ENCODE measurements at regions not wholly inside any gene's neighbourhood (a gene's known extent, or its start where the extent isn't known, plus 50 kb on each side); places are given as distances from the start of the nearest gene placed in this dataset.

DNA sequence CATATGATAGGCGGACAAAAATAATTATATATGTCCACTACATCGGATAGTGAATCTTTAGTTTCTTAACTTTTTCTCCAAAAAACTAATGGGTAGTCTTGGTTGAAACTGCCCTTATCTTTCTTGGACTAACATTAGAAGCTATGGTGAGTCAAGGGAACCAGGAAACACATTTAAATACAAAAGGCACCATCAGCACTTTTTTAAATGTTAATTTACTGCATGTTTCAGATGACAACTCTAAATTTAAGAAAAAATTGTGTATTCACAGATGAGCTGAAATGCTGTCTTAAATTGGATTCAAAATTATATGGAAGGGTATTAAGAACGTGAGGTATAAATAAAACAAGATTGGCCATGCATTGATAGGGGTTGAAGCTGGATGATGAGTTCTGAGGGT lies 75.6 kb upstream of the CERS6 start:
- no peak for TF ChIP-seq PPARA (CRISPR knock-in tag; IDR thresholded peaks at IDR 0.05; ENCODE audit: borderline replicate concordance)
- no peak for TF ChIP-seq ESRRG (CRISPR knock-in tag; IDR thresholded peaks at IDR 0.05)
- TF ChIP-seq, protein P1, sequence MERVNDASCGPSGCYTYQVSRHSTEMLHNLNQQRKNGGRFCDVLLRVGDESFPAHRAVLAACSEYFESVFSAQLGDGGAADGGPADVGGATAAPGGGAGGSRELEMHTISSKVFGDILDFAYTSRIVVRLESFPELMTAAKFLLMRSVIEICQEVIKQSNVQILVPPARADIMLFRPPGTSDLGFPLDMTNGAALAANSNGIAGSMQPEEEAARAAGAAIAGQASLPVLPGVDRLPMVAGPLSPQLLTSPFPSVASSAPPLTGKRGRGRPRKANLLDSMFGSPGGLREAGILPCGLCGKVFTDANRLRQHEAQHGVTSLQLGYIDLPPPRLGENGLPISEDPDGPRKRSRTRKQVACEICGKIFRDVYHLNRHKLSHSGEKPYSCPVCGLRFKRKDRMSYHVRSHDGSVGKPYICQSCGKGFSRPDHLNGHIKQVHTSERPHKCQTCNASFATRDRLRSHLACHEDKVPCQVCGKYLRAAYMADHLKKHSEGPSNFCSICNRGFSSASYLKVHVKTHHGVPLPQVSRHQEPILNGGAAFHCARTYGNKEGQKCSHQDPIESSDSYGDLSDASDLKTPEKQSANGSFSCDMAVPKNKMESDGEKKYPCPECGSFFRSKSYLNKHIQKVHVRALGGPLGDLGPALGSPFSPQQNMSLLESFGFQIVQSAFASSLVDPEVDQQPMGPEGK (CRISPR knock-in tag; IDR thresholded peaks at IDR 0.05; ENCODE audit: borderline replicate concordance), result no peak
- no peak for TF ChIP-seq ARNTL (CRISPR knock-in tag; IDR thresholded peaks at IDR 0.05; ENCODE audit: borderline replicate concordance, low read depth)
- no peak for TF ChIP-seq ISL1 (CRISPR knock-in tag; IDR thresholded peaks at IDR 0.05)
- TF ChIP-seq, protein P2, sequence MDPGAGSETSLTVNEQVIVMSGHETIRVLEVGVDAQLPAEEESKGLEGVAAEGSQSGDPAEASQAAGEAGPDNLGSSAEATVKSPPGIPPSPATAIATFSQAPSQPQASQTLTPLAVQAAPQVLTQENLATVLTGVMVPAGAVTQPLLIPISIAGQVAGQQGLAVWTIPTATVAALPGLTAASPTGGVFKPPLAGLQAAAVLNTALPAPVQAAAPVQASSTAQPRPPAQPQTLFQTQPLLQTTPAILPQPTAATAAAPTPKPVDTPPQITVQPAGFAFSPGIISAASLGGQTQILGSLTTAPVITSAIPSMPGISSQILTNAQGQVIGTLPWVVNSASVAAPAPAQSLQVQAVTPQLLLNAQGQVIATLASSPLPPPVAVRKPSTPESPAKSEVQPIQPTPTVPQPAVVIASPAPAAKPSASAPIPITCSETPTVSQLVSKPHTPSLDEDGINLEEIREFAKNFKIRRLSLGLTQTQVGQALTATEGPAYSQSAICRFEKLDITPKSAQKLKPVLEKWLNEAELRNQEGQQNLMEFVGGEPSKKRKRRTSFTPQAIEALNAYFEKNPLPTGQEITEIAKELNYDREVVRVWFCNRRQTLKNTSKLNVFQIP (CRISPR knock-in tag; IDR thresholded peaks at IDR 0.05; ENCODE audit: borderline replicate concordance, low read depth), result no peak
- ATAC-seq, result no peak

DNA sequence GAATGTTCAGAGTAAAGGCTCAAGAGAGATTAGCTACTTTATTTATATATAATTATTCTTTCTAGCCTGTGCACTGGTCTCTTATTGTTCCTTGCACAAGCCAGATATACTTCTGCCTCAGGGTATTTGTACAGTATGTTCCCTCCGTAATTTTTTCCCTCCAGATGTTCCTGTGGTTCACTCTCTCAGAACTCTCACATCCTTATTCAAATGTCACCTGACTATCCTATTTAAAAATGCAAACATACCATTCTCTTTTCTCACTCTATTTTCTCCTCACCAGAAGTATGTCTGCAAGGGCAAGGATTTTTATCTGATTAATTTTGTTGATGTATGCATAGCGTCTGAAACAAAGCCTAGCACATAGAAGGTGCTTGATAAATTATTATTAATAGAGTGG lies 64.0 kb upstream of the CERS6 start:
- TF ChIP-seq, protein P3, sequence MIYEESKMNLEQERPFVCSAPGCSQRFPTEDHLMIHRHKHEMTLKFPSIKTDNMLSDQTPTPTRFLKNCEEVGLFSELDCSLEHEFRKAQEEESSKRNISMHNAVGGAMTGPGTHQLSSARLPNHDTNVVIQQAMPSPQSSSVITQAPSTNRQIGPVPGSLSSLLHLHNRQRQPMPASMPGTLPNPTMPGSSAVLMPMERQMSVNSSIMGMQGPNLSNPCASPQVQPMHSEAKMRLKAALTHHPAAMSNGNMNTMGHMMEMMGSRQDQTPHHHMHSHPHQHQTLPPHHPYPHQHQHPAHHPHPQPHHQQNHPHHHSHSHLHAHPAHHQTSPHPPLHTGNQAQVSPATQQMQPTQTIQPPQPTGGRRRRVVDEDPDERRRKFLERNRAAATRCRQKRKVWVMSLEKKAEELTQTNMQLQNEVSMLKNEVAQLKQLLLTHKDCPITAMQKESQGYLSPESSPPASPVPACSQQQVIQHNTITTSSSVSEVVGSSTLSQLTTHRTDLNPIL (CRISPR knock-in tag; IDR thresholded peaks at IDR 0.05; ENCODE audit: low read depth), result no peak
- no peak for TF ChIP-seq TCF4 (CRISPR knock-in tag; IDR thresholded peaks at IDR 0.05; ENCODE audit: borderline replicate concordance)
- no peak for TF ChIP-seq BACH2 (CRISPR knock-in tag; IDR thresholded peaks at IDR 0.05; ENCODE audit: borderline replicate concordance)
- no peak for TF ChIP-seq ZNF70 (CRISPR knock-in tag; IDR thresholded peaks at IDR 0.05)
- no peak for TF ChIP-seq PPARA (CRISPR knock-in tag; IDR thresholded peaks at IDR 0.05; ENCODE audit: borderline replicate concordance)
- TF ChIP-seq, protein P1 (CRISPR knock-in tag; IDR thresholded peaks at IDR 0.05; ENCODE audit: borderline replicate concordance), result no peak
- TF ChIP-seq, protein P2 (CRISPR knock-in tag; IDR thresholded peaks at IDR 0.05; ENCODE audit: borderline replicate concordance, low read depth), result no peak
- TF ChIP-seq ARNTL (CRISPR knock-in tag; IDR thresholded peaks at IDR 0.05; ENCODE audit: borderline replicate concordance, low read depth), result no peak
- no peak for TF ChIP-seq ZFP30 (CRISPR knock-in tag; IDR thresholded peaks at IDR 0.05)
- no peak for TF ChIP-seq OSR1 (CRISPR knock-in tag; IDR thresholded peaks at IDR 0.05)
- TF ChIP-seq CSDC2 (CRISPR knock-in tag; IDR thresholded peaks at IDR 0.05), result no peak
- TF ChIP-seq ESRRG (CRISPR knock-in tag; IDR thresholded peaks at IDR 0.05), result no peak
- TF ChIP-seq RARB (CRISPR knock-in tag; IDR thresholded peaks at IDR 0.05), result no peak
- TF ChIP-seq, protein P4, sequence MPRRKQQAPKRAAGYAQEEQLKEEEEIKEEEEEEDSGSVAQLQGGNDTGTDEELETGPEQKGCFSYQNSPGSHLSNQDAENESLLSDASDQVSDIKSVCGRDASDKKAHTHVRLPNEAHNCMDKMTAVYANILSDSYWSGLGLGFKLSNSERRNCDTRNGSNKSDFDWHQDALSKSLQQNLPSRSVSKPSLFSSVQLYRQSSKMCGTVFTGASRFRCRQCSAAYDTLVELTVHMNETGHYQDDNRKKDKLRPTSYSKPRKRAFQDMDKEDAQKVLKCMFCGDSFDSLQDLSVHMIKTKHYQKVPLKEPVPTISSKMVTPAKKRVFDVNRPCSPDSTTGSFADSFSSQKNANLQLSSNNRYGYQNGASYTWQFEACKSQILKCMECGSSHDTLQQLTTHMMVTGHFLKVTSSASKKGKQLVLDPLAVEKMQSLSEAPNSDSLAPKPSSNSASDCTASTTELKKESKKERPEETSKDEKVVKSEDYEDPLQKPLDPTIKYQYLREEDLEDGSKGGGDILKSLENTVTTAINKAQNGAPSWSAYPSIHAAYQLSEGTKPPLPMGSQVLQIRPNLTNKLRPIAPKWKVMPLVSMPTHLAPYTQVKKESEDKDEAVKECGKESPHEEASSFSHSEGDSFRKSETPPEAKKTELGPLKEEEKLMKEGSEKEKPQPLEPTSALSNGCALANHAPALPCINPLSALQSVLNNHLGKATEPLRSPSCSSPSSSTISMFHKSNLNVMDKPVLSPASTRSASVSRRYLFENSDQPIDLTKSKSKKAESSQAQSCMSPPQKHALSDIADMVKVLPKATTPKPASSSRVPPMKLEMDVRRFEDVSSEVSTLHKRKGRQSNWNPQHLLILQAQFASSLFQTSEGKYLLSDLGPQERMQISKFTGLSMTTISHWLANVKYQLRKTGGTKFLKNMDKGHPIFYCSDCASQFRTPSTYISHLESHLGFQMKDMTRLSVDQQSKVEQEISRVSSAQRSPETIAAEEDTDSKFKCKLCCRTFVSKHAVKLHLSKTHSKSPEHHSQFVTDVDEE (CRISPR knock-in tag; IDR thresholded peaks at IDR 0.05), result no peak
- no peak for TF ChIP-seq SNAI2 (CRISPR knock-in tag; IDR thresholded peaks at IDR 0.05)
- TF ChIP-seq, protein P5, sequence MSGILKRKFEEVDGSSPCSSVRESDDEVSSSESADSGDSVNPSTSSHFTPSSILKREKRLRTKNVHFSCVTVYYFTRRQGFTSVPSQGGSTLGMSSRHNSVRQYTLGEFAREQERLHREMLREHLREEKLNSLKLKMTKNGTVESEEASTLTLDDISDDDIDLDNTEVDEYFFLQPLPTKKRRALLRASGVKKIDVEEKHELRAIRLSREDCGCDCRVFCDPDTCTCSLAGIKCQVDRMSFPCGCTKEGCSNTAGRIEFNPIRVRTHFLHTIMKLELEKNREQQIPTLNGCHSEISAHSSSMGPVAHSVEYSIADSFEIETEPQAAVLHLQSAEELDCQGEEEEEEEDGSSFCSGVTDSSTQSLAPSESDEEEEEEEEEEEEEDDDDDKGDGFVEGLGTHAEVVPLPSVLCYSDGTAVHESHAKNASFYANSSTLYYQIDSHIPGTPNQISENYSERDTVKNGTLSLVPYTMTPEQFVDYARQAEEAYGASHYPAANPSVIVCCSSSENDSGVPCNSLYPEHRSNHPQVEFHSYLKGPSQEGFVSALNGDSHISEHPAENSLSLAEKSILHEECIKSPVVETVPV (CRISPR knock-in tag; IDR thresholded peaks at IDR 0.05), result no peak
- TF ChIP-seq ISL1 (CRISPR knock-in tag; IDR thresholded peaks at IDR 0.05), result no peak
- no peak for TF ChIP-seq ZFP3 (CRISPR knock-in tag; IDR thresholded peaks at IDR 0.05)
- no peak for TF ChIP-seq GLIS3 (CRISPR knock-in tag; IDR thresholded peaks at IDR 0.05)
- TF ChIP-seq TOX (CRISPR knock-in tag; IDR thresholded peaks at IDR 0.05; ENCODE audit: borderline replicate concordance), result no peak
- no peak for ATAC-seq
